Common myeloid progenitor, CD34-positive (primary cell): ENCODE measurements at regions not wholly inside any gene's neighbourhood (a gene's known extent, or its start where the extent isn't known, plus 50 kb on each side); places are given as distances from the start of the nearest gene placed in this dataset.

Experiments
- CTCF ChIA-PET: fragments of 350-600 bp; sonication (Branson Sonifier 250); formaldehyde crosslinking; loops from one replicate; lab custom pipeline; 2021; ENCODE audit warnings: antibody characterized with exemption; lab: Charles Lee
- POLR2A ChIA-PET: fragments of 350-600 bp; sonication (Branson Sonifier 250); formaldehyde crosslinking; loops from one replicate; lab custom pipeline; 2021; ENCODE audit warnings: antibody characterized with exemption; lab: Charles Lee
- DNase-seq, 3 donors: peaks; one replicate each; pipeline versions ENCODE4 v3.0.0 to v3.0.0-alpha.2; 2013
- H3K27ac ChIP-seq, 2 experiments: 1 replicate in 1 of 2; 2 replicates in 1 of 2; pipeline ENCODE4 v1.7.0; 2013; ENCODE audit warnings: inconsistent platforms in 2 of 2, low read length in 2 of 2, mild to moderate bottlenecking in 2 of 2, low read depth in 1 of 2, moderate library complexity in 1 of 2; ENCODE audit not compliant: severe bottlenecking in 2 of 2, insufficient read depth in 1 of 2, poor library complexity in 1 of 2
- H3K27me3 ChIP-seq, 5 experiments: replicated peaks in 2 of 5; 1 replicate in 3 of 5; 2 replicates in 2 of 5; pipeline versions ENCODE4 v1.6.1 to v1.7.0; 2013; ENCODE audit warnings: low read length in 4 of 5, mild to moderate bottlenecking in 2 of 5, moderate library complexity in 2 of 5, inconsistent platforms in 1 of 5; ENCODE audit not compliant: insufficient read depth in 5 of 5, control insufficient read depth in 4 of 5
- H3K36me3 ChIP-seq, 4 experiments: 1 replicate in 2 of 4; 2 replicates in 2 of 4; pipeline versions ENCODE4 v1.6.1 to v1.7.0; 2013; ENCODE audit warnings: low read length in 3 of 4, control low read depth in 1 of 4, mild to moderate bottlenecking in 1 of 4; ENCODE audit not compliant: control insufficient read depth in 4 of 4, insufficient read depth in 4 of 4
- H3K4me1 ChIP-seq, 4 experiments: 1 replicate in 3 of 4; 2 replicates in 1 of 4; pipeline versions ENCODE4 v1.6.1 to v1.7.1; 2013; ENCODE audit warnings: low read length in 3 of 4, mild to moderate bottlenecking in 3 of 4, control low read depth in 1 of 4, inconsistent platforms in 1 of 4, moderate library complexity in 1 of 4; ENCODE audit not compliant: control insufficient read depth in 4 of 4, insufficient read depth in 4 of 4; ENCODE audit errors: control extremely low read depth in 1 of 4
- H3K4me3 ChIP-seq, 7 experiments: 1 replicate in 4 of 7; 2 replicates in 3 of 7; pipeline versions ENCODE4 v1.5.1 to v1.7.0; 2013; ENCODE audit warnings: mild to moderate bottlenecking in 7 of 7, low read length in 6 of 7, moderate library complexity in 6 of 7, inconsistent platforms in 2 of 7, low read depth in 2 of 7, control low read depth in 1 of 7; ENCODE audit not compliant: insufficient read depth in 4 of 7, control insufficient read depth in 1 of 7; ENCODE audit errors: extremely low read depth in 1 of 7
- H3K9me3 ChIP-seq, 5 experiments: 1 replicate in 4 of 5; 2 replicates in 1 of 5; pipeline versions ENCODE4 v1.6.1 to v1.7.1; 2013; ENCODE audit warnings: low read length in 4 of 5, mild to moderate bottlenecking in 2 of 5, inconsistent platforms in 1 of 5, low read depth in 1 of 5, moderate library complexity in 1 of 5; ENCODE audit not compliant: control insufficient read depth in 4 of 5, insufficient read depth in 2 of 5; ENCODE audit errors: control extremely low read depth in 1 of 5
- WGBS: methylation state at CpG from one replicate; pipeline ENCODE4 v1.1.5; 2013; ENCODE audit not compliant: insufficient coverage; 5-methylcytosine and 5-hydroxymethylcytosine counted together

DNA sequence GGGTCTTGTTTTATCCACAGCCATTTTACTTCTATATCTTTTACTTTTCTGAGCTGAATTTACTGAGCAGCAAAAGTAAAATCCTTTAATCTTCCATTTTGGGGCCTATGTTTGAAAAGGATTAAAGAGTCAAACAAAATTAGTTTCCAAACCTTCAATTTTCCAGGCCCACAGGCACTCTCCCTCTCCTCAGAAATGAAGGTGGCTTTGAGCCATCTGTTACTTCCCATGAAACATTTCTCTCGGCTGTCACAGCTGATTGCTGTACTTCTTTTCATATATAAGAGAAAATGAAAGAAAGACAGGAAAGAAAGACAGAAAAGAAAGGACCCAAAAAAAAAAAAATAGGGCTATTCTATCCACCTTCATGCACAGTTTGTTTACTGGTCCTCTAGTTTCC lies 194.9 kb downstream of the LACC1 start:
- ChIA-PET POLR2A (no interaction called here), CTCF (no interaction called here)
- no peak overlapping the region for H3K4me3 ChIP-seq
- peaks cover 0 to 9% (median 3%) of the 10 kb centered on the region in 5 experiments for H3K9me3 ChIP-seq
- no peak for DNase-seq
- no peaks in the 10 kb centered on the region for H3K36me3 ChIP-seq
- H3K27me3 ChIP-seq: no peaks in the 10 kb centered on the region
- no CpG with 5 or more reads among the region's 1 CpG for WGBS
- no peak overlapping the region for H3K27ac ChIP-seq
- H3K4me1 ChIP-seq: no peaks in the 10 kb centered on the region

DNA sequence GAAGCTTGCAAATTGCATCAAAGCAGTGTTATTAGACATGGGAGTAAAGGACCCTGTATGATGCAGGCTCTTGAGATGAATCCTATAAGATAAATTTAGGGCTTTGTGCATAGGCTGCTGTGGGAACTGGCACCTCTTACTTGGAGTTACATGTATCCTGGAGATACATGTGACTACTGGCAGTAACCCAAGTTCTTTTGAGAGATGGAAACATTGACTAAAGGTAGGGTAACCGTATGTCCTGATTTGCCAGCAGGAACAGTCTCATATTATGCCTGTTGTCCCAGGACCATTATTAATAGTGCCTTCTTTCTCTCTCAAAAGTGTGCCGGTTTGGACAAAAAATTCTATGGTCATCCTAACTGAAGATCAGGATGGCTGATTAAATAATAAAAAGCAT lies 195.4 kb downstream of the LACC1 start:
- H3K9me3 ChIP-seq: peaks cover 0 to 9% (median 3%) of the 10 kb centered on the region in 5 experiments
- H3K36me3 ChIP-seq: no peaks in the 10 kb centered on the region
- no peaks in the 10 kb centered on the region for H3K4me1 ChIP-seq
- no CpG with 5 or more reads among the region's 2 CpGs for WGBS
- no peak overlapping the region for H3K4me3 ChIP-seq
- CTCF ChIA-PET: no interaction called here
- H3K27ac ChIP-seq: no peak overlapping the region
- H3K27me3 ChIP-seq: no peaks in the 10 kb centered on the region
- no peak for DNase-seq
- POLR2A ChIA-PET: no interaction called here

DNA sequence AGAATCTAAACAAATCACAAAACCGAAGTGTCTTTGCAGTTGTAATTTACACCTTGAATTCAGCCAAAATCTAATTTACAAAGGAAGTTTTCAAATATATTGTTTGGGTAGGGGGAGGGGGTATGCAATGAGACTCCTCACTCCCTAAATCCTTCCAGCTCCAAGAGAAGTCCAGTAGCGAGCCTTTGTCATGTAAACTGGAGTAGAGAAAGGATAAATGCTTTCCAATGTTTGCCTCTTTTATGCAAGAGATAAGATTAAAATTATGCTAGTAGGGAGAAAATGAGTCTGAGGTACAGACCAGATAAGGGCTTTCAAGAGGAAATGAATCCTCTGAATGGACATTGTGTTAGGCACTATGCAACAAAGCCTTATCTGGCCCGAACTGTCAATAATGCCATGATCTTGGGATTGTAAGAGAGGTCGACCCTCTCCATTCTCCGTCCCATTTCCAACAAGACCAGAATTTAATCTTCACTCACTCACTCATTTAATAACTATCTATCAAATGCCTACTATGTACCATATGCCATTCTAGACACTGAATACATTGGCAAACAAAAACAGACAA lies 199.2 kb downstream of the LACC1 start:
- CTCF ChIA-PET: no interaction called here
- WGBS: 100% methylated on average over 2 of the region's 5 CpGs
- POLR2A ChIA-PET: no interaction called here

DNA sequence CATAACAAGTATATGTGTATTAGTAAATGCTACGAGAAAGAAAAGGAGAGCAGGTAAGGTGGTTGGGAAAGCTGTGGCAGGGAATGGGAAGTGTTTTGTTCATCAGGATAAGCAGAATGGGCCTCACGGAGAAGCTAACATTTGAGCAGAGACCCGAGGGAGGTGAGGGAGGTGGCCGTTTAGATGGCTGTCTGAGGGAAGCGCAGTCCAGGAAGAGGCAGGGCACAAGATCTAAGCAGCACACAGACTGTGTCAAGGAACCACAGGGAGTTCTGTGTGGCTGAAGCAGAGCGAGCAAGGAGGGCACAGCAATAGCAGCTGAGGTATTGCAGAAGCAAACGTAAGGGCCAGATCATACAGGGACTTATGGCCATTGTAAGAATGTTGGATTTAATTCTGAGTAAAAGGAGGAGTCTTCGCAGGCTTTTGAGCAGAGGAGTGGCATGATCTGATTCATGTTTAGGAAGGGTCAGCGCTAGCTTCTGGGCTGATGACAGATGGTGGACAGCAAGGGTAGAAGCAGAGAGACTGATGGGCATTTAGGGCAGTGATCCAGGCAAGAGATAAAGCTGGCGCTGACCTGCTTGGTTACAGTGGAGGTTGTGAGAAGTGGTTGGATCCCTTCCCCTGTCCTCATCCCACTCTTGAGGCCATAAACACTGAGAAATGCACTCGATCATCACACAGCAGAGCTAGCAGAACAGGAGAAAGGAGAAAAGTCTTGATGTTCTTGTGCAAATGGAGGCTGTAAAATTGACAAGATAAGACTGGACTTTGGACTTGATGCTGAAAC lies 199.9 kb downstream of the LACC1 start:
- no peak overlapping the region for H3K4me3 ChIP-seq
- no peaks in the 10 kb centered on the region for H3K4me1 ChIP-seq
- no peak for DNase-seq
- H3K27ac ChIP-seq: no peak overlapping the region
- no peaks in the 10 kb centered on the region for H3K27me3 ChIP-seq
- ChIA-PET POLR2A (no interaction called here), CTCF (no interaction called here)
- H3K9me3 ChIP-seq: peaks cover 0 to 5% (median 0%) of the 10 kb centered on the region in 5 experiments
- H3K36me3 ChIP-seq: no peaks in the 10 kb centered on the region
- WGBS: 77% methylated on average over 10 of the region's 11 CpGs

More for the DNA sequence above, 199.2 kb downstream of the LACC1 start:
- H3K4me3 ChIP-seq: no peak overlapping the region
- peaks cover 0 to 3% (median 0%) of the 10 kb centered on the region in 5 experiments for H3K9me3 ChIP-seq
- no peaks in the 10 kb centered on the region for H3K27me3 ChIP-seq
- H3K27ac ChIP-seq: no peak overlapping the region
- H3K36me3 ChIP-seq: no peaks in the 10 kb centered on the region
- no peak for DNase-seq
- H3K4me1 ChIP-seq: no peaks in the 10 kb centered on the region

DNA sequence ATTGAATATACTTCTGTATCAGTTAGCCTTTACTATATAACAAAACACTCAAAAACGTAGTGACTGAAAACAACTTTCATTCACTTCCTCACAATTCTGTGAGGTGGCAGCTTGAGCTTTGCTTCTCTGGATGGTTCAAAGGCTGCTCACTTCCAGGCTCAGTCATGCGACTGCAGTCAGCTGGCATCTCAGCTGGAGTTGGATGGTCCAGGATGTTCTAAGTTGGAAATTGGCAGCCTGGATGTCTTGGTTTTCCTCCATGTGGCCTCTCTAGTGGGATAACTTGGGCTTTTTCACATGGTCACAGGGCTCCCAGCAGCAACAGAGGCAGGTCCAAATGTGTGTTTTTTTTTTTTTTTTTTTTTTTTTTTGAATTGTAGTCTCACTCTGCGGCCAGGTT lies 204.4 kb downstream of the LACC1 start:
- Histone ChIP-seq H3K36me3 (no peaks in the 10 kb centered on the region), H3K4me1 (peaks cover 0 to 4% (median 1%) of the 10 kb centered on the region in 4 experiments), H3K4me3 (no peak overlapping the region), H3K27me3 (no peaks in the 10 kb centered on the region), H3K27ac (no peak overlapping the region), H3K9me3 (peaks cover 0 to 5% (median 0%) of the 10 kb centered on the region in 5 experiments)
- WGBS: 100% methylated on average over 1 of the region's 3 CpGs
- POLR2A ChIA-PET: no interaction called here
- CTCF ChIA-PET: no interaction called here
- DNase-seq: no peak

DNA sequence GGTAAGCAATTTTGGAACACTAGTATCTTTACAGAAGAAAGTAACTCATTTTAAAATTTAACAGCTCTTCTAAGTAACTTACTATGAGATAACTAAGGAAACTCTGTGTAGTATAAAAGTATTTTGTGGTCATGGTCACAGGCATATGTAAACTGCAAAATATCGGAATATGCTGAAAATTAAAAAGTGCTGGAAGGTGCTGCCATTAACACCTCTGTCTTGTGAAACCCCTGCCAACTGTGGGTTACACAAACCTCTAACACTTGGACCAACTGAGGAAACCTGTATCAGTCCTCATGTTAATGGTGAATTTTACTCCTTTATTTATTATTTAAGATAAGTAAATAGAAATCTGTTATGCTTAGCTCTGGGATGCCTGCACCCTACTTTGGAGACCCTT lies 206.7 kb downstream of the LACC1 start:
- no CpG with 5 or more reads among the region's 1 CpG for WGBS

DNA sequence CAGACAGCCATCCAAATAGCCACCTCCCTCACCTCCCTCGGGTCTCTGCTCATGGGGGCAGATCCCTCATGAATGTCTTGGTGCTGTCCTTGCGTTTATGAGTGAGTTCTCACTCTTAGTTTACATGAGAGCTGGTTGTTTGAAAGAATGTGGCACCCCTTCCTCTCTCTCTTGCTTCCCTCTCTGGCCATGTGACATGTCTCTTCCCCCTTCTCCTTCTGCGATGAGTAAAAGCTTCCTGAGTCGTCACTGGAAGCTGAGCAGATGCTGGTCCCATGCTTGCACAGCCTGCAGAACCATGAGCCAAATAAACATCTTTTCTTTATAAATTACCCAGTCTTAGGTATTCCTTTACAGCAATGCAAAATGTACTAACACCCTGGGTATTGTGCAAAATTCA lies 208.7 kb downstream of the LACC1 start:
- 100% methylated on average over 2 of the region's 4 CpGs for WGBS
- CTCF ChIA-PET: interaction anchor here (1.2 kb wide), 1 partner anchor 340 kb away, joined by 3 read pairs; no protein-coding TSS in a partner anchor
- POLR2A ChIA-PET: no interaction called here

More for the DNA sequence above, 206.7 kb downstream of the LACC1 start:
- H3K9me3 ChIP-seq: peaks cover 0 to 5% (median 2%) of the 10 kb centered on the region in 5 experiments
- H3K36me3 ChIP-seq: no peaks in the 10 kb centered on the region
- ChIA-PET POLR2A (no interaction called here), CTCF (interaction anchor here (1.0 kb wide), 1 partner anchor 355 kb away, joined by 3 read pairs; no protein-coding TSS in a partner anchor)
- no peaks in the 10 kb centered on the region for H3K27me3 ChIP-seq
- no peak overlapping the region for H3K4me3 ChIP-seq
- peaks cover 0 to 10% (median 4%) of the 10 kb centered on the region in 4 experiments for H3K4me1 ChIP-seq
- no peak for DNase-seq
- H3K27ac ChIP-seq: no peak overlapping the region

More for the DNA sequence above, 208.7 kb downstream of the LACC1 start:
- peak in 1 of 3 donors; percentile 2 for DNase-seq
- no peak overlapping the region for H3K4me3 ChIP-seq
- peaks cover 0 to 10% (median 4%) of the 10 kb centered on the region in 4 experiments for H3K4me1 ChIP-seq
- no peaks in the 10 kb centered on the region for H3K36me3 ChIP-seq
- no peak overlapping the region for H3K27ac ChIP-seq
- H3K27me3 ChIP-seq: no peaks in the 10 kb centered on the region
- peaks cover 0 to 5% (median 2%) of the 10 kb centered on the region in 5 experiments for H3K9me3 ChIP-seq
